Fibroblast of villous mesenchyme (primary cell): ENCODE measurements at regions not wholly inside any gene's neighbourhood (a gene's known extent, or its start where the extent isn't known, plus 50 kb on each side); places are given as distances from the start of the nearest gene placed in this dataset.

Experiments used
- DNase-seq: peaks from one replicate; pipeline ENCODE4 v3.0.0-alpha.2; 2010; ENCODE audit warnings: low read depth
- H3K4me3 ChIP-seq: 2 replicates; pipeline ENCODE4 v1.5.1; 2011; ENCODE audit warnings: low read depth, mild to moderate bottlenecking, low read length
- CTCF ChIP-seq: IDR thresholded peaks from 2 replicates; pipeline ENCODE4 v1.5.1; 2012; ENCODE audit warnings: low read depth, mild to moderate bottlenecking, low read length; ENCODE audit not compliant: insufficient read depth

GRCh38 chr12:67915335-67915851 lies 73.9 kb upstream of the IFNG-AS1 start:
- no peak for DNase-seq
- TF ChIP-seq CTCF: no peak
- no peak overlapping the region for H3K4me3 ChIP-seq

GRCh38 chr12:67916266-67916970 lies 72.8 kb upstream of the IFNG-AS1 start:
- no peak overlapping the region for H3K4me3 ChIP-seq
- no peak for DNase-seq
- no peak for TF ChIP-seq CTCF

GRCh38 chr12:67917811-67918210 lies 71.4 kb upstream of the IFNG-AS1 start:
- DNase-seq: no peak
- H3K4me3 ChIP-seq: no peak overlapping the region
- no peak for TF ChIP-seq CTCF

GRCh38 chr12:67918441-67918840 lies 70.8 kb upstream of the IFNG-AS1 start:
- H3K4me3 ChIP-seq: no peak overlapping the region
- TF ChIP-seq CTCF: no peak
- no peak for DNase-seq

DNA sequence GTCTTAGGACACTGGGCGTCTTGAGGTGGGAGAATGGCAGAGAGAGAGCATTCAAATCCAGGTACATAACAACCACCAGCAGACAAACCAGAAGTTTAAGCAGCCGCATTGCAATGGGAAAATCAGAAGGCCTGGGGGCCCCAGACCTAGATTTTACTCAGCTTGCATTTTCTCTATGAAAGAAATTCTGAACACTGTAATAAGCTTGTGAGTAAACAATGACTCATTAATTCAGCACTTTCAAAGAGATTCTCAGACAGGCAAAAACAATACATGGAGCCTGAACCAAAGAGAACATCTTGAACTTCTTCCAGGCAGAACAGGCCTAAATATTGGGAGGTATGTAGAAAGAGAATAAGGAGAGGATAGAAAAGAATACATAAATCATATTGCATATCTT lies 69.8 kb upstream of the IFNG-AS1 start:
- peak; percentile 31 for DNase-seq
- no peak overlapping the region for H3K4me3 ChIP-seq
- no peak for TF ChIP-seq CTCF

DNA sequence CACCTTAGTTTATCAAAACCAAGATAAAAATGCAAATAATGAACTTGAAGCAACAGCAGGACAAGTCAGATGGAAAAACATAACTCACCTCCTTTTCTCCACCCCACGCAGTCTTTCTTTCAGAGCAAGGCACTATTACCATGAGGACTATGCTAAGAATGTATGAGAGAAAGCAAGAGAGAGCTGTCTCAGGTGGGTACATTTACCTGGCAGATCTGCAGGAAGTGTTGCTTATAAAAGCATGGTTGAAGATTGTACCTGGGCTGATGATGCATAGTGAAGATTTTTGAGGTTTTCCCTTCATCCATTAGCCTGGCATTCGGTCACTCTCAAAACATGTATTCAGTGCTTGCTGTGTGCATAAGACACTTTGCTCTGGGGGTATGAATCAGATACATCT lies 68.8 kb upstream of the IFNG-AS1 start:
- TF ChIP-seq CTCF: no peak
- DNase-seq: no peak
- no peak overlapping the region for H3K4me3 ChIP-seq

DNA sequence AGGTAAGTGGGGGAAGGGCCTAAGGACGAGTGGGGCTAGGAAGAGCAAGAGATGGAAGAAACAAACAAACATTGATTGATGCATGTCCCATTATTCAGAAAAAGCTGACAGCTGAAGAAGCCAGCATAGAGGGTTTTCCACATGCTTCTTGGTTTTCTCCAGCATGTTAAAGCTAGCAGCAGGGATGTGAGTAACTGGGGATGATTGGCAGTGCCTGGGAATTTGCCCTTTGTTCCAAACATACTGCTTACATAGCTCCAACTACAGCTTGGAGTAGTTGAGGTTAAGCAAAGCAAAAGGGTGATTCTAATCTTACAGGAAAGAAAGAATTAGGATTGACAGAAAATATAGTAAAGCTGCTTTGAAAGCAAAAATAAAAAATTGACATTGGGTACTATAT lies 68.0 kb upstream of the IFNG-AS1 start:
- no peak for TF ChIP-seq CTCF
- H3K4me3 ChIP-seq: no peak overlapping the region
- DNase-seq: no peak
